ENCODE measurements at regions not wholly inside any gene's neighbourhood (a gene's known extent, or its start where the extent isn't known, plus 50 kb on each side); places are given as distances from the start of the nearest gene placed in this dataset.

GRCh38 chr10:8240861-8241260 is 186.4 kb downstream of the GATA3 start:
- Histone ChIP-seq H3K27me3 (ENCODE audit: control insufficient read depth in 5 of 5, insufficient read depth in 4 of 5, low read length in 5 of 5) (peaks cover 0 to 6% (median 4%) of the 10 kb centered on the region in 5 donors), H3K9me3 (ENCODE audit: control insufficient read depth in 5 of 5, low read length in 5 of 5) (no peaks in the 10 kb centered on the region), H3K36me3 (ENCODE audit: control insufficient read depth in 5 of 5, insufficient read depth in 5 of 5, low read length in 5 of 5) (no peaks in the 10 kb centered on the region), H3K27ac (ENCODE audit: low read depth, low read length) (no peak overlapping the region), H3K4me3 (ENCODE audit: low read depth in 1 of 5, low read length in 5 of 5) (no peak overlapping the region), H3K4me1 (ENCODE audit: control insufficient read depth in 5 of 5, insufficient read depth in 5 of 5, low read length in 5 of 5) (no peaks in the 10 kb centered on the region), H3K9ac (ENCODE audit: low read length in 5 of 5) (no peak overlapping the region)

GRCh38 chr10:8242295-8242872 is 187.9 kb downstream of the GATA3 start:
- no peak overlapping the region for H3K4me3 ChIP-seq (ENCODE audit: low read depth in 1 of 5, low read length in 5 of 5)
- peaks cover 0 to 6% (median 0%) of the 10 kb centered on the region in 5 donors for H3K27me3 ChIP-seq (ENCODE audit: control insufficient read depth in 5 of 5, insufficient read depth in 4 of 5, low read length in 5 of 5)
- H3K9ac ChIP-seq (ENCODE audit: low read length in 5 of 5), result no peak overlapping the region

GRCh38 chr10:8245131-8245813 is 190.8 kb downstream of the GATA3 start:
- Histone ChIP-seq H3K36me3 (ENCODE audit: control insufficient read depth in 5 of 5, insufficient read depth in 5 of 5, low read length in 5 of 5) (no peaks in the 10 kb centered on the region), H3K9ac (ENCODE audit: low read length in 5 of 5) (no peak overlapping the region), H3K27ac (ENCODE audit: low read depth, low read length) (no peak overlapping the region), H3K4me3 (ENCODE audit: low read depth in 1 of 5, low read length in 5 of 5) (no peak overlapping the region), H3K27me3 (ENCODE audit: control insufficient read depth in 5 of 5, insufficient read depth in 4 of 5, low read length in 5 of 5) (peaks cover 0 to under 1% (median 0%) of the 10 kb centered on the region in 5 donors), H3K9me3 (ENCODE audit: control insufficient read depth in 5 of 5, low read length in 5 of 5) (peaks cover 2 to 18% (median 10%) of the 10 kb centered on the region in 5 donors), H3K4me1 (ENCODE audit: control insufficient read depth in 5 of 5, insufficient read depth in 5 of 5, low read length in 5 of 5) (no peaks in the 10 kb centered on the region)

More at GRCh38 chr10:8242295-8242872, 187.9 kb downstream of the GATA3 start:
- H3K9me3 ChIP-seq (ENCODE audit: control insufficient read depth in 5 of 5, low read length in 5 of 5), result peaks cover 2 to 12% (median 6%) of the 10 kb centered on the region in 5 donors
- no peaks in the 10 kb centered on the region for H3K4me1 ChIP-seq (ENCODE audit: control insufficient read depth in 5 of 5, insufficient read depth in 5 of 5, low read length in 5 of 5)
- no peak overlapping the region for H3K27ac ChIP-seq (ENCODE audit: low read depth, low read length)
- H3K36me3 ChIP-seq (ENCODE audit: control insufficient read depth in 5 of 5, insufficient read depth in 5 of 5, low read length in 5 of 5), result no peaks in the 10 kb centered on the region

- H3K27ac ChIP-seq (ENCODE audit: low read depth, low read length), result no peak overlapping the region
- peaks cover 2 to 18% (median 10%) of the 10 kb centered on the region in 5 donors for H3K9me3 ChIP-seq (ENCODE audit: control insufficient read depth in 5 of 5, low read length in 5 of 5)
- H3K36me3 ChIP-seq (ENCODE audit: control insufficient read depth in 5 of 5, insufficient read depth in 5 of 5, low read length in 5 of 5), result no peaks in the 10 kb centered on the region
- H3K9ac ChIP-seq (ENCODE audit: low read length in 5 of 5), result no peak overlapping the region
- no peaks in the 10 kb centered on the region for H3K27me3 ChIP-seq (ENCODE audit: control insufficient read depth in 5 of 5, insufficient read depth in 4 of 5, low read length in 5 of 5)
- H3K4me1 ChIP-seq (ENCODE audit: control insufficient read depth in 5 of 5, insufficient read depth in 5 of 5, low read length in 5 of 5), result no peaks in the 10 kb centered on the region
- H3K4me3 ChIP-seq (ENCODE audit: low read depth in 1 of 5, low read length in 5 of 5), result no peak overlapping the region
These were observed 191.3 kb downstream of the GATA3 start for GRCh38 chr10:8245814-8246142.

GRCh38 chr10:8246548-8246947 is 192.1 kb downstream of the GATA3 start:
- peaks cover 2 to 18% (median 10%) of the 10 kb centered on the region in 5 donors for H3K9me3 ChIP-seq (ENCODE audit: control insufficient read depth in 5 of 5, low read length in 5 of 5)

GRCh38 chr10:8247191-8247590 is 192.7 kb downstream of the GATA3 start:
- Histone ChIP-seq H3K36me3 (ENCODE audit: control insufficient read depth in 5 of 5, insufficient read depth in 5 of 5, low read length in 5 of 5) (no peaks in the 10 kb centered on the region), H3K4me1 (ENCODE audit: control insufficient read depth in 5 of 5, insufficient read depth in 5 of 5, low read length in 5 of 5) (no peaks in the 10 kb centered on the region), H3K9me3 (ENCODE audit: control insufficient read depth in 5 of 5, low read length in 5 of 5) (peaks cover 2 to 18% (median 10%) of the 10 kb centered on the region in 5 donors), H3K9ac (ENCODE audit: low read length in 5 of 5) (no peak overlapping the region), H3K4me3 (ENCODE audit: low read depth in 1 of 5, low read length in 5 of 5) (no peak overlapping the region), H3K27ac (ENCODE audit: low read depth, low read length) (no peak overlapping the region), H3K27me3 (ENCODE audit: control insufficient read depth in 5 of 5, insufficient read depth in 4 of 5, low read length in 5 of 5) (no peaks in the 10 kb centered on the region)

More at GRCh38 chr10:8246548-8246947, 192.1 kb downstream of the GATA3 start:
- Histone ChIP-seq H3K27ac (ENCODE audit: low read depth, low read length) (no peak overlapping the region), H3K27me3 (ENCODE audit: control insufficient read depth in 5 of 5, insufficient read depth in 4 of 5, low read length in 5 of 5) (no peaks in the 10 kb centered on the region), H3K36me3 (ENCODE audit: control insufficient read depth in 5 of 5, insufficient read depth in 5 of 5, low read length in 5 of 5) (no peaks in the 10 kb centered on the region), H3K9ac (ENCODE audit: low read length in 5 of 5) (no peak overlapping the region), H3K4me3 (ENCODE audit: low read depth in 1 of 5, low read length in 5 of 5) (no peak overlapping the region), H3K4me1 (ENCODE audit: control insufficient read depth in 5 of 5, insufficient read depth in 5 of 5, low read length in 5 of 5) (no peaks in the 10 kb centered on the region)

GRCh38 chr10:8248868-8249267 is 194.4 kb downstream of the GATA3 start:
- Histone ChIP-seq H3K9me3 (ENCODE audit: control insufficient read depth in 5 of 5, low read length in 5 of 5) (peaks cover 2 to 18% (median 10%) of the 10 kb centered on the region in 5 donors), H3K36me3 (ENCODE audit: control insufficient read depth in 5 of 5, insufficient read depth in 5 of 5, low read length in 5 of 5) (no peaks in the 10 kb centered on the region), H3K4me1 (ENCODE audit: control insufficient read depth in 5 of 5, insufficient read depth in 5 of 5, low read length in 5 of 5) (no peaks in the 10 kb centered on the region), H3K9ac (ENCODE audit: low read length in 5 of 5) (no peak overlapping the region), H3K4me3 (ENCODE audit: low read depth in 1 of 5, low read length in 5 of 5) (no peak overlapping the region), H3K27me3 (ENCODE audit: control insufficient read depth in 5 of 5, insufficient read depth in 4 of 5, low read length in 5 of 5) (no peaks in the 10 kb centered on the region), H3K27ac (ENCODE audit: low read depth, low read length) (no peak overlapping the region)

- no peaks in the 10 kb centered on the region for H3K4me1 ChIP-seq (ENCODE audit: control insufficient read depth in 5 of 5, insufficient read depth in 5 of 5, low read length in 5 of 5)
- H3K36me3 ChIP-seq (ENCODE audit: control insufficient read depth in 5 of 5, insufficient read depth in 5 of 5, low read length in 5 of 5), result no peaks in the 10 kb centered on the region
- peaks cover 7 to 13% (median 12%) of the 10 kb centered on the region in 5 donors for H3K9me3 ChIP-seq (ENCODE audit: control insufficient read depth in 5 of 5, low read length in 5 of 5)
- no peaks in the 10 kb centered on the region for H3K27me3 ChIP-seq (ENCODE audit: control insufficient read depth in 5 of 5, insufficient read depth in 4 of 5, low read length in 5 of 5)
- no peak overlapping the region for H3K27ac ChIP-seq (ENCODE audit: low read depth, low read length)
- H3K9ac ChIP-seq (ENCODE audit: low read length in 5 of 5), result no peak overlapping the region
- no peak overlapping the region for H3K4me3 ChIP-seq (ENCODE audit: low read depth in 1 of 5, low read length in 5 of 5)
These were observed 199.9 kb downstream of the GATA3 start for GRCh38 chr10:8254350-8254749.

- H3K4me3 ChIP-seq (ENCODE audit: low read depth in 1 of 5, low read length in 5 of 5), result no peak overlapping the region
- H3K9ac ChIP-seq (ENCODE audit: low read length in 5 of 5), result no peak overlapping the region
- H3K36me3 ChIP-seq (ENCODE audit: control insufficient read depth in 5 of 5, insufficient read depth in 5 of 5, low read length in 5 of 5), result no peaks in the 10 kb centered on the region
- no peaks in the 10 kb centered on the region for H3K4me1 ChIP-seq (ENCODE audit: control insufficient read depth in 5 of 5, insufficient read depth in 5 of 5, low read length in 5 of 5)
- no peak overlapping the region for H3K27ac ChIP-seq (ENCODE audit: low read depth, low read length)
- peaks cover 7 to 11% (median 9%) of the 10 kb centered on the region in 5 donors for H3K9me3 ChIP-seq (ENCODE audit: control insufficient read depth in 5 of 5, low read length in 5 of 5)
- H3K27me3 ChIP-seq (ENCODE audit: control insufficient read depth in 5 of 5, insufficient read depth in 4 of 5, low read length in 5 of 5), result no peaks in the 10 kb centered on the region
These were observed 200.8 kb downstream of the GATA3 start for GRCh38 chr10:8255301-8255700.

GRCh38 chr10:8260645-8261044 is 206.2 kb downstream of the GATA3 start:
- Histone ChIP-seq H3K36me3 (ENCODE audit: control insufficient read depth in 5 of 5, insufficient read depth in 5 of 5, low read length in 5 of 5) (no peaks in the 10 kb centered on the region), H3K4me1 (ENCODE audit: control insufficient read depth in 5 of 5, insufficient read depth in 5 of 5, low read length in 5 of 5) (no peaks in the 10 kb centered on the region), H3K9me3 (ENCODE audit: control insufficient read depth in 5 of 5, low read length in 5 of 5) (peaks cover 7 to 11% (median 9%) of the 10 kb centered on the region in 5 donors), H3K9ac (ENCODE audit: low read length in 5 of 5) (no peak overlapping the region), H3K27me3 (ENCODE audit: control insufficient read depth in 5 of 5, insufficient read depth in 4 of 5, low read length in 5 of 5) (no peaks in the 10 kb centered on the region), H3K4me3 (ENCODE audit: low read depth in 1 of 5, low read length in 5 of 5) (no peak overlapping the region), H3K27ac (ENCODE audit: low read depth, low read length) (no peak overlapping the region)
